Nephron progenitor cell (in vitro differentiated cells): ENCODE measurements at regions not wholly inside any gene's neighbourhood (a gene's known extent, or its start where the extent isn't known, plus 50 kb on each side); places are given as distances from the start of the nearest gene placed in this dataset.

Experiments
- DNase-seq: peaks from one replicate; pipeline ENCODE4 v3.0.0; 2021
- H3K27ac Mint-ChIP-seq: 2 replicates; pipeline ENCODE4 v1.8.0; 2021; ENCODE audit warnings: mild to moderate bottlenecking, moderate library complexity, mixed read lengths
- H3K27me3 Mint-ChIP-seq: 2 replicates; pipeline ENCODE4 v1.8.0; 2021; ENCODE audit warnings: mild to moderate bottlenecking, low read depth, mixed read lengths; ENCODE audit not compliant: poor library complexity
- H3K36me3 Mint-ChIP-seq: 2 replicates; pipeline ENCODE4 v1.8.0; 2021; ENCODE audit warnings: low read depth, mixed read lengths
- H3K4me1 Mint-ChIP-seq: 2 replicates; pipeline ENCODE4 v1.8.0; 2021; ENCODE audit warnings: mixed read lengths
- H3K4me3 Mint-ChIP-seq: 2 replicates; pipeline ENCODE4 v1.8.0; 2021; ENCODE audit warnings: mild to moderate bottlenecking, moderate library complexity, mixed read lengths
- H3K9me3 Mint-ChIP-seq: 2 replicates; pipeline ENCODE4 v1.8.0; 2021; ENCODE audit warnings: mild to moderate bottlenecking, moderate library complexity, mixed read lengths
- TF ChIP-seq, protein P1 (sequence below): fragments of 200-600 bp; sonication (generic); IDR thresholded peaks from 2 replicates; pipeline ENCODE4 v1.5.0; 2021; ENCODE audit warnings: antibody characterized with exemption

- TF ChIP-seq, protein P1, sequence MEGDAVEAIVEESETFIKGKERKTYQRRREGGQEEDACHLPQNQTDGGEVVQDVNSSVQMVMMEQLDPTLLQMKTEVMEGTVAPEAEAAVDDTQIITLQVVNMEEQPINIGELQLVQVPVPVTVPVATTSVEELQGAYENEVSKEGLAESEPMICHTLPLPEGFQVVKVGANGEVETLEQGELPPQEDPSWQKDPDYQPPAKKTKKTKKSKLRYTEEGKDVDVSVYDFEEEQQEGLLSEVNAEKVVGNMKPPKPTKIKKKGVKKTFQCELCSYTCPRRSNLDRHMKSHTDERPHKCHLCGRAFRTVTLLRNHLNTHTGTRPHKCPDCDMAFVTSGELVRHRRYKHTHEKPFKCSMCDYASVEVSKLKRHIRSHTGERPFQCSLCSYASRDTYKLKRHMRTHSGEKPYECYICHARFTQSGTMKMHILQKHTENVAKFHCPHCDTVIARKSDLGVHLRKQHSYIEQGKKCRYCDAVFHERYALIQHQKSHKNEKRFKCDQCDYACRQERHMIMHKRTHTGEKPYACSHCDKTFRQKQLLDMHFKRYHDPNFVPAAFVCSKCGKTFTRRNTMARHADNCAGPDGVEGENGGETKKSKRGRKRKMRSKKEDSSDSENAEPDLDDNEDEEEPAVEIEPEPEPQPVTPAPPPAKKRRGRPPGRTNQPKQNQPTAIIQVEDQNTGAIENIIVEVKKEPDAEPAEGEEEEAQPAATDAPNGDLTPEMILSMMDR: no peak
- Mint-ChIP-seq H3K27ac (no peak overlapping the region), H3K9me3 (peaks cover 19% of the 10 kb centered on the region), H3K4me3 (no peak overlapping the region), H3K27me3 (peaks cover 11% of the 10 kb centered on the region), H3K36me3 (no peaks in the 10 kb centered on the region), H3K4me1 (peaks cover 5% of the 10 kb centered on the region)
- DNase-seq: no peak
Observed at GRCh38 chr6:163756079-163756478, 341.6 kb downstream of the QKI start.

GRCh38 chr6:163754866-163755265 lies 340.3 kb downstream of the QKI start:
- no peak overlapping the region for H3K4me3 Mint-ChIP-seq
- no peak for DNase-seq
- H3K36me3 Mint-ChIP-seq: no peaks in the 10 kb centered on the region
- H3K27me3 Mint-ChIP-seq: peaks cover 6% of the 10 kb centered on the region
- no peak overlapping the region for H3K27ac Mint-ChIP-seq
- TF ChIP-seq, protein P1: no peak
- H3K4me1 Mint-ChIP-seq: peaks cover 15% of the 10 kb centered on the region
- peaks cover 19% of the 10 kb centered on the region for H3K9me3 Mint-ChIP-seq

- Mint-ChIP-seq H3K36me3 (no peaks in the 10 kb centered on the region), H3K4me3 (no peak overlapping the region), H3K9me3 (peaks cover 19% of the 10 kb centered on the region), H3K27me3 (peaks cover 9% of the 10 kb centered on the region), H3K4me1 (peaks cover 22% of the 10 kb centered on the region), H3K27ac (no peak overlapping the region)
- TF ChIP-seq, protein P1: no peak
- no peak for DNase-seq
Observed at GRCh38 chr6:163753430-163753829, 338.9 kb downstream of the QKI start.

DNA sequence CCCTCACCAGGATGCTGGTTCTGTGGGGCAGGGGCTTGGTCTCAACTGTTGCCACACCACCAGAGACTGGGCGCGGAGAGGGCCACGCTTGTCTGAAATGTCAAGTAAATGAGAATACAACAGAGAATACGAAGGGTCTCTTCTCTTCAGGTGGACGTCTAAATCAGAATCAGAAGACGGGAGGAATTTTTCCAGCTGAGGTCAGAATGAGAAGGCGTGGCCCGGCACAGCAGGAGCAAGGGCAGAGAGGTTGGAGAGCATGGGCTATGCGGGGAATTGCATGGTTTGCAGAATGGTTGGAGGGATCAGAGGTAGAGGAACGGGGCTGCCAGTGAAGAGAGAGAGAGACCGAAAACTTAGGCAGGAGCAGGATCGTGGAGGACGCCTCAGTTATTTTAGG lies 337.9 kb downstream of the QKI start:
- Mint-ChIP-seq H3K4me3 (no peak overlapping the region), H3K36me3 (no peaks in the 10 kb centered on the region)
- TF ChIP-seq, protein P1: no peak

GRCh38 chr6:163751032-163751525 lies 336.6 kb downstream of the QKI start:
- no peaks in the 10 kb centered on the region for H3K36me3 Mint-ChIP-seq
- H3K9me3 Mint-ChIP-seq: peaks cover 16% of the 10 kb centered on the region
- DNase-seq: no peak
- H3K27ac Mint-ChIP-seq: no peak overlapping the region
- H3K4me3 Mint-ChIP-seq: no peak overlapping the region
- TF ChIP-seq, protein P1: no peak
- H3K4me1 Mint-ChIP-seq: peaks cover 25% of the 10 kb centered on the region
- peaks cover 16% of the 10 kb centered on the region for H3K27me3 Mint-ChIP-seq

More for the DNA sequence above, 337.9 kb downstream of the QKI start:
- peaks cover 16% of the 10 kb centered on the region for H3K27me3 Mint-ChIP-seq
- H3K9me3 Mint-ChIP-seq: peaks cover 17% of the 10 kb centered on the region
- DNase-seq: no peak
- H3K4me1 Mint-ChIP-seq: peaks cover 23% of the 10 kb centered on the region
- no peak overlapping the region for H3K27ac Mint-ChIP-seq

GRCh38 chr6:163750431-163751031 lies 336.0 kb downstream of the QKI start:
- Mint-ChIP-seq H3K4me3 (no peak overlapping the region), H3K27me3 (peaks cover 16% of the 10 kb centered on the region), H3K9me3 (peaks cover 12% of the 10 kb centered on the region), H3K4me1 (peaks cover 30% of the 10 kb centered on the region), H3K36me3 (no peaks in the 10 kb centered on the region), H3K27ac (no peak overlapping the region)
- DNase-seq: no peak
- TF ChIP-seq, protein P1: no peak
